ENCODE measurements at regions not wholly inside any gene's neighbourhood (a gene's known extent, or its start where the extent isn't known, plus 50 kb on each side); places are given as distances from the start of the nearest gene placed in this dataset.
"Not testable (repeated sequence)": the region's sequence is repeated elsewhere in the genome, so short reads cannot be mapped to it uniquely, and the experiment has no call there.

DNA sequence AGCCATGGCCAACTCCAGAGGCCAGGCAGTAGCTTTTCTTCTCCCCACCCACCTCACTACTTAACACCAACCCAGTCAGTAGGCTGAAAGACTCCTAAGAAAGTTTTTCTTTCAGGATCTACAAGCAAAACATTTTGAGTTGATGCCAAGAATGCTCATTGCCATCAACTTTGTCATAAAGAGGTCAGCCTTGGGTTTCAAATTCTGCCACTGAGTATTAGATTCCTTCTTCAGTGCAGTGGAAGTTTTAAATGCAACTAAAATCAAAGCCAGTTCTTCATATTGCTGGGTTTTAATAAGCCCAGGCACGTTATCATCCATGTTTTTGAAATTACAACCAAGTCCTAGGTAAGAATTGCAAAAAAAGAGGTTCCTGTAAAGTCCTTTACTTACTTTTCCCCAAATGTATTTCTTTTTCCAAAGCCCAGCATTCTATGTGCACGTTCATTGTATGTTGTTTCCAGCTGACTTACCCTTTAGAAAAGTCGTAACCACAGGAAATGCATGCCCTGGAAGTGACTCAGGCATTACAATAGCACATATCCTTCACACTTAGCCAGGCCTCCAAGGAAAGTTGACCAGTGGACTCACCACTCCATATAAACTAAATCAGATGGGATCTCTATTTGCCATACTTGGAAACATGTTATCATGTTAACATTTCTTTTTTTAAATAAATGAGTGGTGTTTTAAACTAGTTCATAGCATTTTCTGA lies 229.9 kb downstream of the SOX3 start:
- no peaks in the 10 kb centered on the region for H3K27me3 ChIP-seq (ENCODE audit: insufficient read depth, poor library complexity, severe bottlenecking)
- DNase-seq (ENCODE audit: low spot score) = no peak
- no peaks in the 10 kb centered on the region for H3K4me1 ChIP-seq (ENCODE audit: insufficient read depth, poor library complexity, severe bottlenecking)
- no peak overlapping the region for H3K4me3 ChIP-seq (ENCODE audit: severe bottlenecking)
- TF ChIP-seq, protein P1, sequence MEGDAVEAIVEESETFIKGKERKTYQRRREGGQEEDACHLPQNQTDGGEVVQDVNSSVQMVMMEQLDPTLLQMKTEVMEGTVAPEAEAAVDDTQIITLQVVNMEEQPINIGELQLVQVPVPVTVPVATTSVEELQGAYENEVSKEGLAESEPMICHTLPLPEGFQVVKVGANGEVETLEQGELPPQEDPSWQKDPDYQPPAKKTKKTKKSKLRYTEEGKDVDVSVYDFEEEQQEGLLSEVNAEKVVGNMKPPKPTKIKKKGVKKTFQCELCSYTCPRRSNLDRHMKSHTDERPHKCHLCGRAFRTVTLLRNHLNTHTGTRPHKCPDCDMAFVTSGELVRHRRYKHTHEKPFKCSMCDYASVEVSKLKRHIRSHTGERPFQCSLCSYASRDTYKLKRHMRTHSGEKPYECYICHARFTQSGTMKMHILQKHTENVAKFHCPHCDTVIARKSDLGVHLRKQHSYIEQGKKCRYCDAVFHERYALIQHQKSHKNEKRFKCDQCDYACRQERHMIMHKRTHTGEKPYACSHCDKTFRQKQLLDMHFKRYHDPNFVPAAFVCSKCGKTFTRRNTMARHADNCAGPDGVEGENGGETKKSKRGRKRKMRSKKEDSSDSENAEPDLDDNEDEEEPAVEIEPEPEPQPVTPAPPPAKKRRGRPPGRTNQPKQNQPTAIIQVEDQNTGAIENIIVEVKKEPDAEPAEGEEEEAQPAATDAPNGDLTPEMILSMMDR (IDR thresholded peaks at IDR 0.05; ENCODE audit: poor library complexity, severe bottlenecking) = no peak
- peak; percentile 93 for ATAC-seq (ENCODE audit: low read depth)
- no peaks in the 10 kb centered on the region for H3K9me3 ChIP-seq (ENCODE audit: severe bottlenecking)
- H3K27ac ChIP-seq (ENCODE audit: poor library complexity, severe bottlenecking) = peak overlapping the region; percentile 63
- no peaks in the 10 kb centered on the region for H3K36me3 ChIP-seq (ENCODE audit: low read depth)

DNA sequence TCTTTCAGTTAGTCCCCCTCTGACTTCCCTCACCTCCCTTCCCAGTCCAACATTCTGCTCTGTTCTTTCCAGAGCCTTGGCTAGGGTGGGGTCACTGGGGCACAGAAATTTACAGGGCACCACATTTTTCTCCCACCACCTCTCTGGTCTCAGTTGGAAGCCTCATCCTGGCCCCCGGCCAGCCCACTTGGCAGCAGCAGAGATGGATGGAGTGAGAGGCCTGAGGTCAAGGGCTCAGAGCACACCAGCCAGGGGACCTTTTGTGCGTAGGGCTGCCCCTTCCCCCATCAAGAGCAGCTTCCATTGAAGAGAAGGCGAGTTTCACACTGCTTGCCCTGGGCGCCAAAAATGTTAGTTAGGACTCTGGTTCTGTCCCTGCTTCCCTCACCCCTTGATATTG lies 230.9 kb downstream of the SOX3 start:
- Histone ChIP-seq H3K4me1 (ENCODE audit: insufficient read depth, poor library complexity, severe bottlenecking) (no peaks in the 10 kb centered on the region), H3K9me3 (ENCODE audit: severe bottlenecking) (no peaks in the 10 kb centered on the region), H3K27me3 (ENCODE audit: insufficient read depth, poor library complexity, severe bottlenecking) (no peaks in the 10 kb centered on the region), H3K36me3 (ENCODE audit: low read depth) (no peaks in the 10 kb centered on the region), H3K4me3 (ENCODE audit: severe bottlenecking) (no peak overlapping the region), H3K27ac (ENCODE audit: poor library complexity, severe bottlenecking) (peak overlapping the region; percentile 63)
- TF ChIP-seq, protein P1 (IDR thresholded peaks at IDR 0.05; ENCODE audit: poor library complexity, severe bottlenecking) = no peak
- no peak for ATAC-seq (ENCODE audit: low read depth)
- DNase-seq (ENCODE audit: low spot score) = no peak

DNA sequence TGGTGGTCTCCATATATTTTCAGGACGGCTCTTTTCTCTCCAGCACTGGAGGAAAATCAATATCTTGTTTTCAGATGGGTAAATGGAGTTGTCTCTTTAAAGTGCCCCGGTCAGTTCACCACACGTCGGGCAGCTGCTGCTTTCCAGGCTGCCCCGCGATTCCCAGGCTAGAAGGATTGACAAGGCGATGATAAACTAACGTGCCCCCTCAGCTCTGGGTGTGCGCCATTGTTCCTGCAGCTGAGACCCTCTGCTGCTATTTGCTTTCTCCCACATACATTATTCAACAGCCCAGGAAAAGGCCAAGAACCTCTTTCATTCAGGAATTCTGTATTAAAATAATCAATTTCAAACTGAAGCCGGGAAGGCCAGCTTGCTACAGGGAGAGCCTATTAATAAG lies 254.5 kb downstream of the SOX3 start:
- Histone ChIP-seq H3K9me3 (ENCODE audit: severe bottlenecking) (no peaks in the 10 kb centered on the region), H3K36me3 (ENCODE audit: low read depth) (no peaks in the 10 kb centered on the region), H3K27ac (ENCODE audit: poor library complexity, severe bottlenecking) (no peak overlapping the region), H3K27me3 (ENCODE audit: insufficient read depth, poor library complexity, severe bottlenecking) (no peaks in the 10 kb centered on the region), H3K4me3 (ENCODE audit: severe bottlenecking) (no peak overlapping the region), H3K4me1 (ENCODE audit: insufficient read depth, poor library complexity, severe bottlenecking) (no peaks in the 10 kb centered on the region)
- ATAC-seq (ENCODE audit: low read depth) (no peak), DNase-seq (ENCODE audit: low spot score) (no peak)
- TF ChIP-seq, protein P1 (IDR thresholded peaks at IDR 0.05; ENCODE audit: poor library complexity, severe bottlenecking) = no peak

DNA sequence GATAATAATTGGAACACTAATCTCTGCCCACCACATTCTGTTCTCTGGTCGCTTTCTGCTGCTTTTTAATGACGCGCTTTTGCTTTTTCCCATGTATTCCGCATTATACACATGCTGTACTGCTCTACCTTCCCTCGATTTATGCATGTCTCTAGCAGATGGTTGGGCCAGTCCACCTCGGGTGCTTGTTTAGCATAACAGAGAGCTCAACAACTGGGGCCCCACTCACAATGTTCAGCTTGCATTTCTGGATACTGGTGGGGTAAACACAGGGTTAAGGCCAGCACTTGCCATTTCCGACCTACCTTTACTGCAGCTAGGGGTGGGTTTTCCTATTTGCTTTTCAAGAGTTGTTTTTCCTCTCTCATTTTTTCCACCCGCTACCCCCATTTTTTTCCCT lies 255.8 kb downstream of the SOX3 start:
- Histone ChIP-seq H3K27me3 (ENCODE audit: insufficient read depth, poor library complexity, severe bottlenecking) (no peaks in the 10 kb centered on the region), H3K4me3 (ENCODE audit: severe bottlenecking) (no peak overlapping the region), H3K9me3 (ENCODE audit: severe bottlenecking) (no peaks in the 10 kb centered on the region), H3K4me1 (ENCODE audit: insufficient read depth, poor library complexity, severe bottlenecking) (no peaks in the 10 kb centered on the region), H3K27ac (ENCODE audit: poor library complexity, severe bottlenecking) (no peak overlapping the region), H3K36me3 (ENCODE audit: low read depth) (no peaks in the 10 kb centered on the region)
- DNase-seq (ENCODE audit: low spot score) (no peak), ATAC-seq (ENCODE audit: low read depth) (no peak)
- TF ChIP-seq, protein P1 (IDR thresholded peaks at IDR 0.05; ENCODE audit: poor library complexity, severe bottlenecking) = no peak

DNA sequence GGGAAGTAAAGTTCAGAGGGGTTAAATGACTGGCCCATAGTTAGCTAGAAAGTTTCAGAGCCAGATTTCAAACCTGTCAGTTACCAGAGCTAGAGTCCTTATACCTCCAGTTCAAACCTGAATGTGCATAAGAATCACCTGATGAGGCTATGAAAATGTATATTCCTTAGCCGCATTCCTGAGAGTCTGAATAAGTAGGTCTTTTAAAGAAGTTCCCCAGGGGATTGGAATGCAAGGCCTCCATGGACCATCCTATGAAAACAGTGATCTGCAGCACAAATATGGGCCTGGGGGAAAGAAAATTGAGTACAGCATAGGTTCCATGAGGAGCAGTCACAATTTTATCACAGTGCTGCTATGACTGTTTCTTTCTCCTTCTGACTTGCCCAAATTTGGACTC lies 263.9 kb upstream of the CXorf66 start:
- ATAC-seq (ENCODE audit: low read depth) (no peak), DNase-seq (ENCODE audit: low spot score) (no peak)
- Histone ChIP-seq H3K4me3 (ENCODE audit: severe bottlenecking) (no peak overlapping the region), H3K27me3 (ENCODE audit: insufficient read depth, poor library complexity, severe bottlenecking) (no peaks in the 10 kb centered on the region), H3K36me3 (ENCODE audit: low read depth) (no peaks in the 10 kb centered on the region), H3K9me3 (ENCODE audit: severe bottlenecking) (no peaks in the 10 kb centered on the region), H3K4me1 (ENCODE audit: insufficient read depth, poor library complexity, severe bottlenecking) (no peaks in the 10 kb centered on the region), H3K27ac (ENCODE audit: poor library complexity, severe bottlenecking) (no peak overlapping the region)
- TF ChIP-seq, protein P1 (IDR thresholded peaks at IDR 0.05; ENCODE audit: poor library complexity, severe bottlenecking) = no peak

DNA sequence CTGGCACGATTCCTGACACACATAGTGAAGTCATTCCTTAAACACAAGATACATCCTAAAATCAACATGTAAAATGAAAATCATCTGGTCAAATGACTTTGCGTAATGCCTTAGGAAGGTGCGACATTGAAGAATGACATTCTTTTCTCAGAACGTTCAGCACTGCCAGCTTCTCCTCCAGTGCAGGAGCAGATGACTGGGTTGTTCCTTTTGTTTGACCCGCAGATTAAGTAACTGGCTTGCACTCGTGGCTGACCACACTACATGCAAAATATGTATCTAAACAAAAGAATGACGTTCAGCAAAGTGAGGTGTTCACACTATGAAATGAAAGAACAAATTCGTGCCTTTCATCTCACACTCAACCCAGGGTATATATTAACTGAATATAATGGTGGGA lies 260.7 kb upstream of the CXorf66 start:
- not testable (repeated sequence) for H3K9me3 ChIP-seq (ENCODE audit: severe bottlenecking); H3K4me1 ChIP-seq (ENCODE audit: insufficient read depth, poor library complexity, severe bottlenecking); H3K36me3 ChIP-seq (ENCODE audit: low read depth); ATAC-seq (ENCODE audit: low read depth); DNase-seq (ENCODE audit: low spot score); H3K27ac ChIP-seq (ENCODE audit: poor library complexity, severe bottlenecking); H3K4me3 ChIP-seq (ENCODE audit: severe bottlenecking); H3K27me3 ChIP-seq (ENCODE audit: insufficient read depth, poor library complexity, severe bottlenecking)

DNA sequence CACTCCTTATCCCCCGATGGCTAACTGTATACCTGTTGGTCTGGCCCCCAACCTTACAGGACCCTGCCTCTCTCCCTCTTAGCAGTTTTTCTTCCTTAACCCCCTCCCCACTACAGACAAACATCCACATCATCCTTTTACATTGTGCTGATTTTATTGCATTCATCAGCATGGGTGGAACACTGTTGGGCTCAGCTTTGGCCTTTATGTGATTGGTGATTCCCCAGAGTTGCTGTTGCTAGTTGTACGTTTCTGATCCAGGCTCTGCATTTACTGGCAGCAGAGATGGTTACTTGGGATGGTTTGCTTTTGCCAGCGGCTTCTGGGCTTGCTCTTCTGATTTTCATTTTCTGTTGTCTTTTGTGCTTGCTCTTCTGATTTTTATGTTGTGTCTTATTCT lies 250.6 kb upstream of the CXorf66 start:
- not testable (repeated sequence) for DNase-seq (ENCODE audit: low spot score); H3K4me1 ChIP-seq (ENCODE audit: insufficient read depth, poor library complexity, severe bottlenecking); H3K9me3 ChIP-seq (ENCODE audit: severe bottlenecking); H3K27ac ChIP-seq (ENCODE audit: poor library complexity, severe bottlenecking); H3K27me3 ChIP-seq (ENCODE audit: insufficient read depth, poor library complexity, severe bottlenecking); H3K36me3 ChIP-seq (ENCODE audit: low read depth); ATAC-seq (ENCODE audit: low read depth); H3K4me3 ChIP-seq (ENCODE audit: severe bottlenecking)

All from RWPE2 (cell line).